ENCODE measurements at regions not wholly inside any gene's neighbourhood (a gene's known extent, or its start where the extent isn't known, plus 50 kb on each side); places are given as distances from the start of the nearest gene placed in this dataset.

GRCh38 chr3:147758771-147759170, 349.6 kb downstream of the ZIC1 start:
- no peaks in the 10 kb centered on the region for H3K9me3 ChIP-seq (ENCODE audit: low read depth, low read length, poor library complexity, severe bottlenecking)
- BruUV-seq (replicated peaks), result no TSS peak
- no peaks in the 10 kb centered on the region for H3K4me1 ChIP-seq (ENCODE audit: insufficient read depth, low read length, poor library complexity, severe bottlenecking)
- ChIA-PET CTCF (no interaction called here), POLR2A (ENCODE audit: low non-redundant PET) (no interaction called here)
- TF ChIP-seq CTCF (conservative IDR thresholded peaks at IDR 0.05; ENCODE audit: low read depth, low read length) (no peak), EZH2 (IDR thresholded peaks at IDR 0.05; ENCODE audit: borderline replicate concordance, low read depth, low read length, poor library complexity, severe bottlenecking) (no peak)
- H3K27me3 ChIP-seq (replicated peaks; ENCODE audit: insufficient read depth, low read depth, low read length, poor library complexity), result no peaks in the 10 kb centered on the region
- intact Hi-C loops (cut with micrococcal nuclease; ENCODE audit: unreplicated experiment), result no loop called here
- no peak for DNase-seq (ENCODE audit: low spot score)
- H3K27ac ChIP-seq (ENCODE audit: low read depth, low read length, poor library complexity, severe bottlenecking), result no peak overlapping the region
- H3K4me3 ChIP-seq (ENCODE audit: low read depth, low read length, poor library complexity, severe bottlenecking), result no peak overlapping the region
- no peaks in the 10 kb centered on the region for H3K36me3 ChIP-seq (ENCODE audit: insufficient read depth, low read length, poor library complexity, severe bottlenecking)

- Histone ChIP-seq H3K4me3 (ENCODE audit: low read depth, low read length, poor library complexity, severe bottlenecking) (no peak overlapping the region), H3K9me3 (ENCODE audit: low read depth, low read length, poor library complexity, severe bottlenecking) (no peaks in the 10 kb centered on the region), H3K4me1 (ENCODE audit: insufficient read depth, low read length, poor library complexity, severe bottlenecking) (no peaks in the 10 kb centered on the region), H3K27me3 (replicated peaks; ENCODE audit: insufficient read depth, low read depth, low read length, poor library complexity) (no peaks in the 10 kb centered on the region), H3K27ac (ENCODE audit: low read depth, low read length, poor library complexity, severe bottlenecking) (no peak overlapping the region), H3K36me3 (ENCODE audit: insufficient read depth, low read length, poor library complexity, severe bottlenecking) (no peaks in the 10 kb centered on the region)
- POLR2A ChIA-PET (ENCODE audit: low non-redundant PET), result no interaction called here
- CTCF ChIA-PET, result no interaction called here
- TF ChIP-seq EZH2 (IDR thresholded peaks at IDR 0.05; ENCODE audit: borderline replicate concordance, low read depth, low read length, poor library complexity, severe bottlenecking), result no peak
- no peak for TF ChIP-seq CTCF (conservative IDR thresholded peaks at IDR 0.05; ENCODE audit: low read depth, low read length)
- intact Hi-C loops (cut with micrococcal nuclease; ENCODE audit: unreplicated experiment), result no loop called here
- no peak for DNase-seq (ENCODE audit: low spot score)
- no TSS peak for BruUV-seq (replicated peaks)
These were observed 350.9 kb downstream of the ZIC1 start for GRCh38 chr3:147760085-147760484.

- TF ChIP-seq CTCF (conservative IDR thresholded peaks at IDR 0.05; ENCODE audit: low read depth, low read length), result no peak
- TF ChIP-seq EZH2 (IDR thresholded peaks at IDR 0.05; ENCODE audit: borderline replicate concordance, low read depth, low read length, poor library complexity, severe bottlenecking), result no peak
- POLR2A ChIA-PET (ENCODE audit: low non-redundant PET), result no interaction called here
- no peak for DNase-seq (ENCODE audit: low spot score)
- H3K9me3 ChIP-seq (ENCODE audit: low read depth, low read length, poor library complexity, severe bottlenecking), result no peaks in the 10 kb centered on the region
- no TSS peak for BruUV-seq (replicated peaks)
- intact Hi-C loops (cut with micrococcal nuclease; ENCODE audit: unreplicated experiment), result no loop called here
- no peaks in the 10 kb centered on the region for H3K4me1 ChIP-seq (ENCODE audit: insufficient read depth, low read length, poor library complexity, severe bottlenecking)
- no peaks in the 10 kb centered on the region for H3K36me3 ChIP-seq (ENCODE audit: insufficient read depth, low read length, poor library complexity, severe bottlenecking)
- CTCF ChIA-PET, result no interaction called here
- no peak overlapping the region for H3K4me3 ChIP-seq (ENCODE audit: low read depth, low read length, poor library complexity, severe bottlenecking)
- H3K27me3 ChIP-seq (replicated peaks; ENCODE audit: insufficient read depth, low read depth, low read length, poor library complexity), result no peaks in the 10 kb centered on the region
- no peak overlapping the region for H3K27ac ChIP-seq (ENCODE audit: low read depth, low read length, poor library complexity, severe bottlenecking)
These were observed 351.8 kb downstream of the ZIC1 start for GRCh38 chr3:147760941-147761340.

All from A673 (cell line).